ENCODE measurements at regions not wholly inside any gene's neighbourhood (a gene's known extent, or its start where the extent isn't known, plus 50 kb on each side); places are given as distances from the start of the nearest gene placed in this dataset.

DNA sequence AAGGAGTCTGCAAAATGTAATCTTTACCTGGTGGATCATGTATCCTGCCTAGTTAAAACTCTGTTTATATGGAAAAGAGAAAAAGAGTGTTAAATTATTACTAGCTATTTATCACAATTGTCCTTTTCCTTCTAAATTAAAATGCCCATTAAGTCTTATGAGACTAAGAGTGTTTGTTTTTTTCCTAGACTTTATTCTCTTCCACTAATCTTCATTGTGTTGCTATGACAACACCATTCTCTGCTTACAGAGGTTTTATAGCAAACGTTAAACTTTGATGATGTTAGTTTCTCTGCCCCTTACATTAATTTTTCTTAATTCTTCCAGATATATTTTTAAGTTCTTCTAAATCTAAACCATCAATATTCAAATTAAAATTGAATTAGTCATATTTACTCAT lies 420.8 kb downstream of the TBC1D32 start:
- TF ChIP-seq, protein P1, sequence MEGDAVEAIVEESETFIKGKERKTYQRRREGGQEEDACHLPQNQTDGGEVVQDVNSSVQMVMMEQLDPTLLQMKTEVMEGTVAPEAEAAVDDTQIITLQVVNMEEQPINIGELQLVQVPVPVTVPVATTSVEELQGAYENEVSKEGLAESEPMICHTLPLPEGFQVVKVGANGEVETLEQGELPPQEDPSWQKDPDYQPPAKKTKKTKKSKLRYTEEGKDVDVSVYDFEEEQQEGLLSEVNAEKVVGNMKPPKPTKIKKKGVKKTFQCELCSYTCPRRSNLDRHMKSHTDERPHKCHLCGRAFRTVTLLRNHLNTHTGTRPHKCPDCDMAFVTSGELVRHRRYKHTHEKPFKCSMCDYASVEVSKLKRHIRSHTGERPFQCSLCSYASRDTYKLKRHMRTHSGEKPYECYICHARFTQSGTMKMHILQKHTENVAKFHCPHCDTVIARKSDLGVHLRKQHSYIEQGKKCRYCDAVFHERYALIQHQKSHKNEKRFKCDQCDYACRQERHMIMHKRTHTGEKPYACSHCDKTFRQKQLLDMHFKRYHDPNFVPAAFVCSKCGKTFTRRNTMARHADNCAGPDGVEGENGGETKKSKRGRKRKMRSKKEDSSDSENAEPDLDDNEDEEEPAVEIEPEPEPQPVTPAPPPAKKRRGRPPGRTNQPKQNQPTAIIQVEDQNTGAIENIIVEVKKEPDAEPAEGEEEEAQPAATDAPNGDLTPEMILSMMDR (IDR thresholded peaks at IDR 0.05) = no peak
- TF ChIP-seq POLR2A (IDR thresholded peaks at IDR 0.05) = no peak

Data from uterus (tissue), 2 donors.